ENCODE measurements at regions not wholly inside any gene's neighbourhood (a gene's known extent, or its start where the extent isn't known, plus 50 kb on each side); places are given as distances from the start of the nearest gene placed in this dataset.

DNA sequence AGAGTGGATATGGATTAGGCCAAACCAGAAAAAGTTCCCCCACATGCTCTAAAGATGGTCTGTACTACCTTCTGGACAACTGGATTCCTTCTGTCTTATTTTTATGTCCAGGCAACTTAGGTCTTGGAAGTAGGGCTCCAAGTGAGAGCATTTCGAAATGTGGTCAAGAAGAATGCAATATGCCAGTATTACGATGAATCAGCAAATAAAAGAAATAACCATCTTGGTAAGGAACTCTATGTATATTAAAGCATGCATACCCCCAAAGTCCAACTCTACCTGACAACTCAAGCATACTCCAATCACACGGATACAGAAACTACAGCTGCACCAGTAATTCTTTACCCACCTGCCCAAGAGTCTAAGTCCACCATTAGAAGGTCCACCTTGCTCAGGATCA, 234.5 kb downstream of the HNRNPD start:
- Histone ChIP-seq H3K27me3 (ENCODE audit: low read length) (no peaks in the 10 kb centered on the region), H3K9me2 (replicated peaks; ENCODE audit: insufficient read depth, low read length) (no peaks in the 10 kb centered on the region), H3K4me2 (ENCODE audit: low read depth, low read length, poor library complexity, severe bottlenecking) (no peak overlapping the region), H2AFZ (ENCODE audit: low read length) (no peak overlapping the region), H3K9ac (ENCODE audit: low read length) (no peak overlapping the region), H3K4me3 (ENCODE audit: low read length) (no peak overlapping the region), H3K9me3 (ENCODE audit: low read length) (no peaks in the 10 kb centered on the region), H3K27ac (ENCODE audit: low read length) (no peak overlapping the region), H3K4me1 (ENCODE audit: low read length) (no peaks in the 10 kb centered on the region), H3K36me3 (ENCODE audit: insufficient read depth, low read length) (no peaks in the 10 kb centered on the region), H4K20me1 (ENCODE audit: insufficient read depth, low read depth, low read length) (no peaks in the 10 kb centered on the region), H3K79me2 (ENCODE audit: low read length) (no peaks in the 10 kb centered on the region)
- no peak for DNase-seq

DNA sequence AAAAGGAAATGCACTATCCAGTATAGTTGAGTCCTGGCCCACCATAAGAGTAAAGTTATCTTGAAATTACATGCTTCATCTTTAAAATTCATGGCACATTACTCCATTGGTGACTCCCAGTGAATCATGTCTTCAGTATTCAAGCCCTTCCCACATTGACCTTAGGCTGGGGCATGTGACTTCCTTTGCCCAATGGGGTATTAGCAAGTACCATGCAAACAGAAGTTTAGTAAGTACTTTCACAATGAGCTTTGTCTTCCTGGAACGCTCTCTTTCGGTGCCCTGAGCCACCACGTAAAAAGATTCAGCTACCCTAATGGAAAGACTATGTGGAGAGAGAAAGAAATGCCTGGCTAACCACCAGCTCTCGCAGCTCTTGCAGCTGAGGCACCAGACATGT, 235.4 kb downstream of the HNRNPD start:
- H3K4me1 ChIP-seq (ENCODE audit: low read length), result no peaks in the 10 kb centered on the region
- DNase-seq, result no peak
- H3K27ac ChIP-seq (ENCODE audit: low read length), result no peak overlapping the region
- H3K36me3 ChIP-seq (ENCODE audit: insufficient read depth, low read length), result no peaks in the 10 kb centered on the region
- no peaks in the 10 kb centered on the region for H3K79me2 ChIP-seq (ENCODE audit: low read length)
- no peak overlapping the region for H3K9ac ChIP-seq (ENCODE audit: low read length)
- H3K4me2 ChIP-seq (ENCODE audit: low read depth, low read length, poor library complexity, severe bottlenecking), result no peak overlapping the region
- no peaks in the 10 kb centered on the region for H3K9me3 ChIP-seq (ENCODE audit: low read length)
- no peaks in the 10 kb centered on the region for H3K9me2 ChIP-seq (replicated peaks; ENCODE audit: insufficient read depth, low read length)
- no peaks in the 10 kb centered on the region for H4K20me1 ChIP-seq (ENCODE audit: insufficient read depth, low read depth, low read length)
- no peak overlapping the region for H2AFZ ChIP-seq (ENCODE audit: low read length)
- no peak overlapping the region for H3K4me3 ChIP-seq (ENCODE audit: low read length)
- H3K27me3 ChIP-seq (ENCODE audit: low read length), result no peaks in the 10 kb centered on the region

DNA sequence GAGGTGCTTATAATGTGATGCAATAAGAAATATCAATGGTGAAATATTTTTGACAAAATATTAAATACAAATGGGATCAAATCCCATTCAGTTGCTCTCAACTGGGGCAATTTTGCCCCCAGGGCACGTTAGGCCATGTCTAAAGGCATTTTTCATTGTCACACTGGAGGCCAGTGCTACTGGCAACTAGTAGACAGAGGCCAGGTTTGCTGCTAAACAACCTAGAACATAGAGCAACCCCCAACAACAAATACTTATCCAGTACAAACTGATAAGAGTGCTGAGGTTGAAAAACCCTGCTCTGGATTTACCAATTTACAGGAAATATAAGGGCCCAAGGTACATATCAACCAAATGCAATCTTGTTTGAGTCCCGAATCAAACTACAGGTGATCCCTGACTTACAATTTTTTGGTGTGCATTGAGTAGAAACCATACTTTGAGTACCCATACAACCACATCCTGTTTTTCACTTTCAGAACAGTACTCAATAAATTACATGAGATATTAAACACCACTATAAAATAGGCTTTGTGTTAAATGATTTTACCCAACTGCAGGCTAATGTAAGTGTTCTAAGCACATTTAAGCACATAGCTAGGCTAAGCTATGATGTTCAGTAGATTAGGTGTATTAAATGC, 237.5 kb downstream of the HNRNPD start:
- Histone ChIP-seq H3K79me2 (ENCODE audit: low read length) (no peaks in the 10 kb centered on the region), H3K9me2 (replicated peaks; ENCODE audit: insufficient read depth, low read length) (no peaks in the 10 kb centered on the region), H3K4me2 (ENCODE audit: low read depth, low read length, poor library complexity, severe bottlenecking) (no peak overlapping the region), H3K27ac (ENCODE audit: low read length) (no peak overlapping the region), H3K36me3 (ENCODE audit: insufficient read depth, low read length) (no peaks in the 10 kb centered on the region), H2AFZ (ENCODE audit: low read length) (no peak overlapping the region), H3K9ac (ENCODE audit: low read length) (no peak overlapping the region), H3K9me3 (ENCODE audit: low read length) (no peaks in the 10 kb centered on the region), H3K27me3 (ENCODE audit: low read length) (no peaks in the 10 kb centered on the region), H3K4me3 (ENCODE audit: low read length) (no peak overlapping the region), H4K20me1 (ENCODE audit: insufficient read depth, low read depth, low read length) (no peaks in the 10 kb centered on the region), H3K4me1 (ENCODE audit: low read length) (no peaks in the 10 kb centered on the region)
- no peak for DNase-seq

DNA sequence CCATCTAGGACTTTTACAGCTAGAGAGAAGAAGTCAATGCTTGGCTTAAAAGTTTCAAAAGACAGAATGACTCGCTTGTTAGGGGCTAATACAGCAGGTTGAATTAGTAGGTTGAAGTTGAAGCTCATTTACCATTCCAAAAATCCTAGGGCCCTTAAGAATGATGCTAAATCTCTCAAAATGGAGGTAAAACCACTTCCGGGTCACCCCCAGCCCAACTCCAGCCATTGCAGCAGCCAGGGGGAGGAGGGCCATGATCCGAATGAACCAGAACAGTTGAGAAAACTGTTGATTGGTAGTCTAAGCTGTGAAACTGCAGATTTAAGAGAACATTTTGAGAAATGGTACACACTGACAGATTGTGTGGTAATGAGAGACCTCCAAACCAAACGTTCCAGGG, 245.4 kb downstream of the HNRNPD start:
- H3K36me3 ChIP-seq (ENCODE audit: insufficient read depth, low read length), result no peaks in the 10 kb centered on the region
- H3K9ac ChIP-seq (ENCODE audit: low read length), result no peak overlapping the region
- H4K20me1 ChIP-seq (ENCODE audit: insufficient read depth, low read depth, low read length), result no peaks in the 10 kb centered on the region
- DNase-seq, result no peak
- no peak overlapping the region for H2AFZ ChIP-seq (ENCODE audit: low read length)
- no peak overlapping the region for H3K27ac ChIP-seq (ENCODE audit: low read length)
- H3K27me3 ChIP-seq (ENCODE audit: low read length), result no peaks in the 10 kb centered on the region
- no peaks in the 10 kb centered on the region for H3K9me2 ChIP-seq (replicated peaks; ENCODE audit: insufficient read depth, low read length)
- no peak overlapping the region for H3K4me3 ChIP-seq (ENCODE audit: low read length)
- H3K4me2 ChIP-seq (ENCODE audit: low read depth, low read length, poor library complexity, severe bottlenecking), result no peak overlapping the region
- no peaks in the 10 kb centered on the region for H3K9me3 ChIP-seq (ENCODE audit: low read length)
- H3K4me1 ChIP-seq (ENCODE audit: low read length), result no peaks in the 10 kb centered on the region
- H3K79me2 ChIP-seq (ENCODE audit: low read length), result no peaks in the 10 kb centered on the region

DNA sequence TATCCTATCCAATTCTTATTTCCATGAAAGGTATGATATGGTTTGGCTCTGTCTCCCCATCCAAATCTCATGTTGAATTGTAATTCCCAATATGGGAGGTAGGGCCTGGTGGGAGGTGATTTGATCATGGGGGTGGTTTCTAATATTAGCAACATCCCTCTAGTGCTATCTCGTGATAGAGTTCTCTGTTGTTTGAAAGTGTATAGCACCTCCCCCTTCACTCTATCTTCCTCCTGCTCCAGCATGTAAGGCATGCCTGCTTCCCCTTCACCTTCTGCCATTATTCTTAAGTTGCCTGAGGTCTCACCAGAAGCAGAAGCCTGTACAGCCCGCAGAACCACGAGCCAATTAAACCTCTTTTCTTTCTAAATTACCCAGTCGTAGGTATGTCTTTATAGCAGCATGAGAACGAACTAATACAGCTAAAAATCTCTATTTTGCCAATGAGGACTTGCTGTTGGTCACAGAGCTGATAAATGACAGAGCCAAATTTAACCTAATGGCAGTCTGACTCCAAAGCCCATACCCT, 247.2 kb downstream of the HNRNPD start:
- Histone ChIP-seq H3K4me1 (ENCODE audit: low read length) (no peaks in the 10 kb centered on the region), H3K9me3 (ENCODE audit: low read length) (no peaks in the 10 kb centered on the region), H3K9ac (ENCODE audit: low read length) (no peak overlapping the region), H3K36me3 (ENCODE audit: insufficient read depth, low read length) (no peaks in the 10 kb centered on the region), H3K79me2 (ENCODE audit: low read length) (no peaks in the 10 kb centered on the region), H3K27me3 (ENCODE audit: low read length) (no peaks in the 10 kb centered on the region), H2AFZ (ENCODE audit: low read length) (no peak overlapping the region), H3K9me2 (replicated peaks; ENCODE audit: insufficient read depth, low read length) (no peaks in the 10 kb centered on the region), H3K27ac (ENCODE audit: low read length) (no peak overlapping the region), H4K20me1 (ENCODE audit: insufficient read depth, low read depth, low read length) (no peaks in the 10 kb centered on the region), H3K4me2 (ENCODE audit: low read depth, low read length, poor library complexity, severe bottlenecking) (no peak overlapping the region), H3K4me3 (ENCODE audit: low read length) (no peak overlapping the region)
- DNase-seq, result no peak

DNA sequence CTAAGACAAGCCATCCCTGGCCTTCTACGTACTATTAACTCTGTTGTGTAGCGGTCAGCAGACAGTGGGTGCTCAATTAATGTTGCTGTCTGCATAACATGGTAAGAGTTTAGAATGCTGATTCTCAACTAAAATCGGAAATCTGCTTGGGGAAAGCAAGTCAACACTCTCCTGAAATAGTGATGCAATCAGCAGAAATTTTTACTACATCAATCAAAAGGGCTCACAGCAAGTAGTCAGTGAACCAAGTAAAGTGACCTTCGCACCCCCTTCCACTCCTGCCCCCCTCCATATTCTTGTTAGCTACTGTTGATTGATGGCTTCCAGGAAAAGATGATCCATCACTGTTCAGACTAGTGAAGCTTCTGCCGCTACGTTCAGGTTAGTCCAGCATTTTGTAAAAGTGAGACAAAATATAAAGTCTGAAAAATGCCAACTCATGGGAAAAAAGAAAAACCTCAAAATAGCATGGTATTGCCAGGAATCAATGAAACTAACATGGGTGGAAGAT, 247.9 kb downstream of the HNRNPD start:
- H3K9ac ChIP-seq (ENCODE audit: low read length), result no peak overlapping the region
- no peaks in the 10 kb centered on the region for H3K27me3 ChIP-seq (ENCODE audit: low read length)
- H2AFZ ChIP-seq (ENCODE audit: low read length), result no peak overlapping the region
- H3K36me3 ChIP-seq (ENCODE audit: insufficient read depth, low read length), result no peaks in the 10 kb centered on the region
- H3K4me1 ChIP-seq (ENCODE audit: low read length), result no peaks in the 10 kb centered on the region
- H3K27ac ChIP-seq (ENCODE audit: low read length), result no peak overlapping the region
- H3K4me2 ChIP-seq (ENCODE audit: low read depth, low read length, poor library complexity, severe bottlenecking), result no peak overlapping the region
- no peaks in the 10 kb centered on the region for H3K79me2 ChIP-seq (ENCODE audit: low read length)
- no peak overlapping the region for H3K4me3 ChIP-seq (ENCODE audit: low read length)
- no peaks in the 10 kb centered on the region for H3K9me2 ChIP-seq (replicated peaks; ENCODE audit: insufficient read depth, low read length)
- H3K9me3 ChIP-seq (ENCODE audit: low read length), result no peaks in the 10 kb centered on the region
- no peak for DNase-seq
- H4K20me1 ChIP-seq (ENCODE audit: insufficient read depth, low read depth, low read length), result no peaks in the 10 kb centered on the region

DNA sequence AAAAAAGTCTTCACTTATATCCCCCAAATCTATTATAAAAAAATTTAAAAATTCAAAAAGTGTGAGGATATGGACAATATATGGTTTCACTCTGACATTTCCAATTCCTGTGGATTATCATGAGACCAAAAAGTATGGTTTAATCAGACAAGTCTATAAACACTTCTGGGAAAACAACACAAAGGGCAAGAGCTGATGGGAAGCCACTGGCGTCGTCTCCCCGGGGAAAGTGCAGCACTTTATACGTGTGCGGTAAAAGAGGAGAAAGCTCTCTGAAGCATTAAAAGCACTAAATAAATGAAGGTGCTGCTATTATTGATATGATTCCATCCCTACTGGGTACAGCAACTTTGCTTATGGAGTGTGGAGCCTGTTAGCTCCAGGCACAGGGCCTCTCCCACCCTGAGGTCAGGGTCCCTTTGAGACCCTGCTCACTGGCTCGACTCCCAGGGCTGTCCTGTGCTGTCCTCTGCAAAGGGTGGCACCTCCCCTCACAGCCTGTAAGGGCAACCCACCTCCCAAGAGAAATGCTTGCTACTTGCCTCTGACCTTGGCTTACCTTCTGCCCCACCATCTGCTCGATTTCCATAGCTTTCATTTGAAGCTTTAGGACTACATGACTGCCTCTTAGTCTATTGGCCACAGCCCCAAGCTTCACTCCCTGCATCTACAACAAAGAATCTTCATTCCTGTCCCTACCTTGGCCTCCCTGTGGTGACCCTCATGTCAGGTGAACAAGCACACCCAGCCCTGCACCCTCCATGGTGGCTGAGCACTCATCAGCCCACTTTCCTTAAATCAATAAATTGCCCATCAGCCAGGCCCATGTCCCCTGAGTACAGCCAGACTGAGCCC, 248.6 kb downstream of the HNRNPD start:
- Histone ChIP-seq H3K4me3 (ENCODE audit: low read length) (no peak overlapping the region), H2AFZ (ENCODE audit: low read length) (no peak overlapping the region), H3K9ac (ENCODE audit: low read length) (no peak overlapping the region), H3K27me3 (ENCODE audit: low read length) (no peaks in the 10 kb centered on the region), H3K9me3 (ENCODE audit: low read length) (no peaks in the 10 kb centered on the region), H3K27ac (ENCODE audit: low read length) (no peak overlapping the region), H4K20me1 (ENCODE audit: insufficient read depth, low read depth, low read length) (no peaks in the 10 kb centered on the region), H3K9me2 (replicated peaks; ENCODE audit: insufficient read depth, low read length) (no peaks in the 10 kb centered on the region), H3K4me2 (ENCODE audit: low read depth, low read length, poor library complexity, severe bottlenecking) (no peak overlapping the region), H3K79me2 (ENCODE audit: low read length) (no peaks in the 10 kb centered on the region), H3K4me1 (ENCODE audit: low read length) (no peaks in the 10 kb centered on the region), H3K36me3 (ENCODE audit: insufficient read depth, low read length) (no peaks in the 10 kb centered on the region)
- DNase-seq, result no peak

DNA sequence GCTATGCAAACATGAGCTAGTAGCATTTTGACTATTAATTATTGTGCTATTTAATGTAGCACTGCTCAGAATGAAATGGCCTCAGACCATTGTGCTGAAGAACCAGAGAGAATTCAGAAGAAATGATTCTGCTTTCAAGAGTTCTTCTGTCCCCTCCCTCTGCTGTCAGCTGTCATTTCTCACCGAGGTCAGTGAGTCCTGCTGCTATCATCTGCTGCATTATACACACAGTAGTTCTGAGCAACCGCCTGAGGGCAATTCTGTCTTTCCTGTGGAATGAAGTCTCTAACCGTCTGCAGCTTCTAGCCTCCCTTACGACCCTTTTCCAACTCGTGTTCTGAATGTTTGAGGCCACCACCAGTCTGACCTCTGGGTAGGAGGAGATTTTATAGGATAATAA, 249.4 kb downstream of the HNRNPD start:
- no peaks in the 10 kb centered on the region for H3K36me3 ChIP-seq (ENCODE audit: insufficient read depth, low read length)
- no peak overlapping the region for H3K4me2 ChIP-seq (ENCODE audit: low read depth, low read length, poor library complexity, severe bottlenecking)
- H4K20me1 ChIP-seq (ENCODE audit: insufficient read depth, low read depth, low read length), result no peaks in the 10 kb centered on the region
- no peak overlapping the region for H3K27ac ChIP-seq (ENCODE audit: low read length)
- no peaks in the 10 kb centered on the region for H3K79me2 ChIP-seq (ENCODE audit: low read length)
- no peaks in the 10 kb centered on the region for H3K4me1 ChIP-seq (ENCODE audit: low read length)
- H2AFZ ChIP-seq (ENCODE audit: low read length), result no peak overlapping the region
- no peak overlapping the region for H3K9ac ChIP-seq (ENCODE audit: low read length)
- H3K4me3 ChIP-seq (ENCODE audit: low read length), result no peak overlapping the region
- DNase-seq, result no peak
- no peaks in the 10 kb centered on the region for H3K27me3 ChIP-seq (ENCODE audit: low read length)
- H3K9me2 ChIP-seq (replicated peaks; ENCODE audit: insufficient read depth, low read length), result no peaks in the 10 kb centered on the region
- no peaks in the 10 kb centered on the region for H3K9me3 ChIP-seq (ENCODE audit: low read length)

All from Karpas-422 (cell line).